Fibroblast of lung (primary cell): ENCODE measurements at regions not wholly inside any gene's neighbourhood (a gene's known extent, or its start where the extent isn't known, plus 50 kb on each side); places are given as distances from the start of the nearest gene placed in this dataset.

Experiments used
- EZH2 ChIP-seq: IDR thresholded peaks from 2 replicates; pipeline ENCODE4 v1.5.1; 2012; ENCODE audit warnings: low read length, control low read depth, mild to moderate bottlenecking; ENCODE audit errors: missing control alignments
- TF ChIP-seq, protein P1 (sequence below), 2 donors: IDR thresholded peaks in 1 of 2; conservative IDR thresholded peaks in 1 of 2; 1 replicate in 1 of 2; 2 replicates in 1 of 2; pipeline ENCODE4 v1.5.1; 2011 to 2012; ENCODE audit warnings: low read length in 2 of 2, control low read depth in 1 of 2, inconsistent platforms in 1 of 2, low read depth in 1 of 2, mild to moderate bottlenecking in 1 of 2

GRCh38 chr10:118488710-118489497 lies 106.5 kb downstream of the PRLHR start:
- TF ChIP-seq, protein P1, sequence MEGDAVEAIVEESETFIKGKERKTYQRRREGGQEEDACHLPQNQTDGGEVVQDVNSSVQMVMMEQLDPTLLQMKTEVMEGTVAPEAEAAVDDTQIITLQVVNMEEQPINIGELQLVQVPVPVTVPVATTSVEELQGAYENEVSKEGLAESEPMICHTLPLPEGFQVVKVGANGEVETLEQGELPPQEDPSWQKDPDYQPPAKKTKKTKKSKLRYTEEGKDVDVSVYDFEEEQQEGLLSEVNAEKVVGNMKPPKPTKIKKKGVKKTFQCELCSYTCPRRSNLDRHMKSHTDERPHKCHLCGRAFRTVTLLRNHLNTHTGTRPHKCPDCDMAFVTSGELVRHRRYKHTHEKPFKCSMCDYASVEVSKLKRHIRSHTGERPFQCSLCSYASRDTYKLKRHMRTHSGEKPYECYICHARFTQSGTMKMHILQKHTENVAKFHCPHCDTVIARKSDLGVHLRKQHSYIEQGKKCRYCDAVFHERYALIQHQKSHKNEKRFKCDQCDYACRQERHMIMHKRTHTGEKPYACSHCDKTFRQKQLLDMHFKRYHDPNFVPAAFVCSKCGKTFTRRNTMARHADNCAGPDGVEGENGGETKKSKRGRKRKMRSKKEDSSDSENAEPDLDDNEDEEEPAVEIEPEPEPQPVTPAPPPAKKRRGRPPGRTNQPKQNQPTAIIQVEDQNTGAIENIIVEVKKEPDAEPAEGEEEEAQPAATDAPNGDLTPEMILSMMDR (conservative IDR thresholded peaks at IDR 0.05 in 1 of 2, IDR thresholded peaks at IDR 0.05 in 1 of 2; ENCODE audit: low read depth in 1 of 2, low read length in 2 of 2), result no peak
- TF ChIP-seq EZH2, result no peak
